Activated CD4-positive, alpha-beta memory T cell treated with anti-CD3 and anti-CD28 coated beads, Interleukin-2, amount 10 ng/mL, durations not matched to agents 7 days and 5 days (primary cell): ENCODE measurements at regions not wholly inside any gene's neighbourhood (a gene's known extent, or its start where the extent isn't known, plus 50 kb on each side); places are given as distances from the start of the nearest gene placed in this dataset.

ENCODE experiments used
- CTCF ChIA-PET: fragments of 350-600 bp; sonication (Branson Sonifier 250); formaldehyde crosslinking; loops from one replicate; lab custom pipeline; 2021; ENCODE audit warnings: antibody characterized with exemption, inconsistent platforms; lab: Charles Lee
- POLR2A ChIA-PET: fragments of 350-600 bp; sonication (Branson Sonifier 250); formaldehyde crosslinking; loops from one replicate; lab custom pipeline; 2021; ENCODE audit warnings: antibody characterized with exemption; lab: Charles Lee
- DNase-seq: peaks from one replicate; pipeline ENCODE4 v3.0.0-alpha.2; 2020
- H3K27ac Mint-ChIP-seq: one replicate; pipeline ENCODE4 v1.8.0; 2021; ENCODE audit warnings: mild to moderate bottlenecking, mixed read lengths
- H3K27me3 Mint-ChIP-seq: one replicate; pipeline ENCODE4 v1.8.0; 2021; ENCODE audit warnings: mixed read lengths
- H3K36me3 Mint-ChIP-seq: one replicate; pipeline ENCODE4 v1.8.0; 2021; ENCODE audit warnings: low read depth, mixed read lengths
- H3K4me1 Mint-ChIP-seq: one replicate; pipeline ENCODE4 v1.8.0; 2021; ENCODE audit warnings: mixed read lengths
- H3K4me3 Mint-ChIP-seq: one replicate; pipeline ENCODE4 v1.8.0; 2021; ENCODE audit warnings: mild to moderate bottlenecking, mixed read lengths
- H3K9me3 Mint-ChIP-seq: one replicate; pipeline ENCODE4 v1.8.0; 2021; ENCODE audit warnings: mixed read lengths

DNA sequence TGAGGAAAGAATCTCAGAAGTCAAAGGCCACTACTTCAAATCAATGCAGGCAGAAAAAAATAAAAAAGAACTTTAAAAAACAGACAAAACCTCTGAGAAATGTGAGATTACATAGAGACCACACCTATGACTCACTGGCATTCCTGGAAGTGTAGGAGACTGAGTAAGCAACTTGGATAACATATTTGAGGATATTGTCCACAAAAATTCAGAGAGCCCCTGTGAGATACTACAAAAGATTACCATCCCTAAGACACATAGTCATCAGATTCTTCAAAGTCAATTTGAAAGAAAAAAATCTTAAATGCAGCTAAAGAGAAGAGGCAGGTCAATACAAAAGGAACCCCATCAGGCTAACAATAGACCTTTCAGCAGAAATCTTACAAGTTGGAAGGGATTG is 887.3 kb downstream of the NTRK3 start:
- Mint-ChIP-seq H3K36me3 (no peaks in the 10 kb centered on the region), H3K9me3 (no peaks in the 10 kb centered on the region), H3K4me1 (no peaks in the 10 kb centered on the region), H3K27me3 (no peaks in the 10 kb centered on the region), H3K4me3 (no peak overlapping the region), H3K27ac (no peak overlapping the region)
- POLR2A ChIA-PET, result no interaction called here
- CTCF ChIA-PET, result no interaction called here
- no peak for DNase-seq

DNA sequence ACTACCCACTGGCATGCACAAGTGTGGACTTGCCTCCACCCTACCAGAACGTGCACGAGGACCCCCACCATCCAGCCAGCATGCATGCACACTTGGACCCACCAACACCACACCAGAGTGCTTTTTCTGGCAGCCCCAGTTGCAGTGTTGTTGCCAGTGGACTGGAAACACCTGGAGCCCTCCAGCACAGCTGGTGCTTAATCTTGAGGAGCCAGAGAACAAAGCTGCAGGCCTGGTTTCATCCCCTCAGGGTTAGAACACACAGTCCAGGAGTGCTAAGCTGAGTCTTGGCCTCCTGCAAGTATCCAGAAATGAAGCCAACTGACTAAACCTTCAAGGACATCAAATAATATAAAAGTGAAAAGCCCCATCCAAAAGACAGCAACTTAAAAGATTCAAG is 888.0 kb downstream of the NTRK3 start:
- no peak for DNase-seq
- Mint-ChIP-seq H3K36me3 (no peaks in the 10 kb centered on the region), H3K27ac (no peak overlapping the region), H3K4me1 (no peaks in the 10 kb centered on the region), H3K9me3 (no peaks in the 10 kb centered on the region), H3K27me3 (no peaks in the 10 kb centered on the region), H3K4me3 (no peak overlapping the region)
- POLR2A ChIA-PET, result no interaction called here
- CTCF ChIA-PET, result no interaction called here

DNA sequence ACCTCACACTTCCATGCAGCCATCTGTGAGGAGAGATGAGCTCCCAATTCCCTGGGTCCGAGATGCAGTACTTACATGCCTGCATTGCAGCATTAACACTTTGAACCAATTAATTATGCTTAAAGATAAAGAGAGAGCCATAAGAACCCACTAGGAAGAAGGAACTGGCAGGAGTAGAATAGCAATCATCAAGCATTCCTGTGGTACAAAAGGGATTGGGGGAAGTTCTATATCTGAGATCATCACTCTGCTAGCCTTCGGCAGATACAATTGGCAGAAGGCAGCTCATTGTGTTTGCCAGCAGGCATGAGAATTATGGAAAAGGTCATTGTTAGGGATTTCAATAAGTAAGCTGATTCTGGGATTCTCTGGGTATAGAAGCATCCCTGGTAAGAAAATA is 891.4 kb downstream of the NTRK3 start:
- H3K4me1 Mint-ChIP-seq, result no peaks in the 10 kb centered on the region
- H3K36me3 Mint-ChIP-seq, result no peaks in the 10 kb centered on the region
- DNase-seq, result no peak
- POLR2A ChIA-PET, result no interaction called here
- H3K27ac Mint-ChIP-seq, result no peak overlapping the region
- no peak overlapping the region for H3K4me3 Mint-ChIP-seq
- H3K27me3 Mint-ChIP-seq, result no peaks in the 10 kb centered on the region
- H3K9me3 Mint-ChIP-seq, result no peaks in the 10 kb centered on the region
- CTCF ChIA-PET, result no interaction called here

DNA sequence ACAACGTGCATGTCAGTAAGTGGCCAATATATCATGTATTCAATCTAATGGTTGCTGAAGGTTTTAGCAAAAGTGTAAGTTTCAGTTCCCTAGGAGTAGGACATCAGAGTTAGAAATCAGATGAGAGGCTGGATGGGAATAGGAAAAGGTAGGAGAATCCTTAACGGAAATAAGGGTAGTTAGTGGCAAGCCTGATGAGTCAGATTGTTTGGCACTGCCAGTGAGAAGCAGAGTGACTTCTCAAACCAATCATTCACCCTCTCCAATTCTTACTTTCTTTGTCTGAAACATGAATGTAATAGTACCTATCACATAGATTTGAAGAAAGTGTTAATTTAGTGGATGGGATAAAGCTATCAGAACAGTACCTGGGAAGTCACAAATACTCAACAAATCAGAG is 894.0 kb downstream of the NTRK3 start:
- ChIA-PET POLR2A (no interaction called here), CTCF (no interaction called here)
- Mint-ChIP-seq H3K4me3 (no peak overlapping the region), H3K9me3 (no peaks in the 10 kb centered on the region), H3K36me3 (no peaks in the 10 kb centered on the region), H3K4me1 (no peaks in the 10 kb centered on the region), H3K27me3 (no peaks in the 10 kb centered on the region), H3K27ac (no peak overlapping the region)
- DNase-seq, result no peak

DNA sequence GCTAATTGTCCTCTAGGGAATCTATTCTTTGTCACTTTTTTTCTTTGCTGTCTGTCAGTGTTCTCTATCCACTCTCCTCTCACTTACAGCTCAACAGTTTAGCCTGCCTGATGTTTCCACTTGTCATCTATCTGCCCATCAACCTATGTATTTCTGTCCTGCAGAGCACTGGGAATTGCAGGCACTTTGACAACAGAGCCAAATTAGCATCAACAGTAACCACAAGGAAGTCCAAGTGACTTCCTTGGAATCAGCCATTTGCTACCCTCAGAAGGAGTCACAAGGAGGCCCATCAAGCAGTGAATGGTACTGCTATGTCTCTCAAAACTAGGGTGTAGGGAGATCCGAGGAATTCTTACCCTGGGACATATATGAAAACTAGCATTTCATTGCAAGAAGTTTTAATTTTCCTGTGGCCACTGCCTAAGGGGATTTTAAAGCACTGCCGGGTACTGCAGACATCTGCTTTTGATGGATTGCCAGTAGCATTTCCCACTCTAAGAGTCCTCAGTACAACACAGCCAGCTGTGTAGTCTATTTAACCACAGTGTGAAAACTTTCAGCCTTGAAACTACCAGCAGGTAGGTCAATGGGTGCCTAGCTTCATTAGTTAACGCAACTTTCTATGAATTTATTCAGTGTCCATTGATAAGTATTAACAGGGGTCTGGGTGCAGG is 898.8 kb downstream of the NTRK3 start:
- no peaks in the 10 kb centered on the region for H3K36me3 Mint-ChIP-seq
- DNase-seq, result no peak
- peaks cover 2% of the 10 kb centered on the region for H3K9me3 Mint-ChIP-seq
- ChIA-PET CTCF (no interaction called here), POLR2A (no interaction called here)
- no peaks in the 10 kb centered on the region for H3K27me3 Mint-ChIP-seq
- no peaks in the 10 kb centered on the region for H3K4me1 Mint-ChIP-seq
- H3K4me3 Mint-ChIP-seq, result no peak overlapping the region
- no peak overlapping the region for H3K27ac Mint-ChIP-seq

DNA sequence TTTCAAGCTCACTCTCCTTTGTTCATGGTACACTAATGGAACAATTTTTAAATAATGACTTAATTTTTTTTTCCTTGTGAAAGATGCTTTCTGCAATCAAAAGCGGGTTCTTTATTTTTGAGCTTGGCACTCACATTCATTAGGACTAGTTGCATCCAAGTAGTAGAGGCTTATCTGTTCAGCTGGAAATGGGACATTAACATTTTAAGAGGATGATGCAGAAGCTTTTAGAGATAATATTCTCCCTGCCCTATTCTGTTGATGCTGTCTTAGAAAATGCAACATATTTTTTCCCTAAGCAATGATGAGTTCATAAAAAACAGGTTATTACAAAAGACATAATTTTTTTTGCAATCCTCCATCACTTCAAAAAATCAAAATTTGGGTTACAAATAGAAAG is 900.6 kb downstream of the NTRK3 start:
- POLR2A ChIA-PET, result no interaction called here
- H3K27ac Mint-ChIP-seq, result no peak overlapping the region
- CTCF ChIA-PET, result no interaction called here
- H3K9me3 Mint-ChIP-seq, result peaks cover 2% of the 10 kb centered on the region
- no peak for DNase-seq
- H3K4me3 Mint-ChIP-seq, result no peak overlapping the region
- H3K4me1 Mint-ChIP-seq, result no peaks in the 10 kb centered on the region
- H3K27me3 Mint-ChIP-seq, result no peaks in the 10 kb centered on the region
- H3K36me3 Mint-ChIP-seq, result no peaks in the 10 kb centered on the region

DNA sequence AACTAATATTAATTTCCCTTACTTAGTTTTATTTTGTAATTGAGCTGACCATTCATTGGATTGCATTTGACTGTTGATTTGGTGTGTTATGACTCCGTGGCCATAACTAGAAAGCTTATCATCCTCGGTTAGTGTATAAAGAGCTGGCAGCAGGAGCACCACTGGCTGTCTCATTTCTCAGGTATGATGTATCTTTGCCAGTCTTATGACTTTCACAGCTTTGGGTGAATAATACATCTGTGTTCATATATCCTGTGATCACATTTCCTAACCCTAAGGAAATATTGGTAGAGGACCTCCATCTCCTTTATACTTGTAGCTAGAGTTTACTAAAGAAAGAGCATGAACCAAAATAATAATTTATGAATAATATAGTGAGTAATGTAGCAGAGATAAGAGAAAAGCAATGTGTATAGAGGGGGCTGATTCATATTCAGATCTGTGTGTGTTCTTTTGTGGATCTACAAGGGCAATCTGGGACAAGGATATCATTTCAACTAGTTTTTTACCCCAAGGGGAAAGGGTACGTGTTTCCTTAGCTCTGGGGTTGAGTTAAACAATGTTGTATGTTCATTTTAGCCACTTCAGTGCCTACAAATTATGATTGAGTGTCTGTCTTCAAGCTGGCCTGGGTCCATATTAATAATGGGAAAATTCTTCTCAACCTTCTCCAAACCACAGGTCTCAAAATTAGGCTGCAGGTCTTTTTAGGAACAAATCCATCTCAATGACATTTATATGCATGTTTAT is 901.7 kb downstream of the NTRK3 start:
- DNase-seq, result no peak
- no peaks in the 10 kb centered on the region for H3K27me3 Mint-ChIP-seq
- no peaks in the 10 kb centered on the region for H3K4me1 Mint-ChIP-seq
- H3K9me3 Mint-ChIP-seq, result peaks cover 2% of the 10 kb centered on the region
- H3K27ac Mint-ChIP-seq, result no peak overlapping the region
- CTCF ChIA-PET, result no interaction called here
- H3K4me3 Mint-ChIP-seq, result no peak overlapping the region
- POLR2A ChIA-PET, result no interaction called here
- H3K36me3 Mint-ChIP-seq, result no peaks in the 10 kb centered on the region

DNA sequence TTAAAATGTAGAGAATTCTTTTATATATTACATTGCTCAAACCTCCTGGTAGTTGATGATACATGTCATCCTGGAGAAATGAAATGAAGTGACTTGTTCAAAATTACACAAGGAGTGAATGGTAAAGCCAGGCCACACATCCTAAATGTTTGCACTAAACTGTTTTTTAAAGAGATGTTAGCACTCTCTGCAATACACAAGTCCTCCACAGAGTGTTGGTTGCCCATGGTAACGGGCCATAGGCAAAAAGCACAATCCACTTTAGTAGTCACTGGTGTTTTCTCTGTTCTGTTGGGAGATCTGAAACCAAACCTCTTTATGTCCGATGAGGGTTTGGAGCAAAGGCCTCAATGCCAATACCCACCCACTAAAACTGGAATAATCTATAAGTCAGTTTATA is 907.4 kb downstream of the NTRK3 start:
- Mint-ChIP-seq H3K9me3 (no peaks in the 10 kb centered on the region), H3K36me3 (no peaks in the 10 kb centered on the region), H3K27ac (no peak overlapping the region)

DNA sequence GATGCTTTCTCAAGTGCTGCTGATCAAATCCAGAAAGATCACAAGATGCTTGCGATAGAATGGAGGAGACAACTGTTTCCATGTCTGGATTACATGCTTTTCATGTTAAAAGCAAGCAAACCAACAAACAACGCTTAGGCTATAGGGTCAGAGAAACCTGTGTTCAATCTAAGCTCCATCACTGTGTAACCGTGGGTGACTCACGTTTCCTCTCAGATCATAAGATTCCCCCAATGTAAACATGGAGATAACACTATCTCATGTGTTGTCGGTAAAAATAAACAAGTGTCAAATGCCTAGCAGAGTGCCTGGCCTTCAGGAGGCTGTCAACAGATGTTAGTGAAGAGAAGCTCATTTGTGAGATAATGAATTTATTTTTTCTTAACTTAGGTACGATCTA is 907.8 kb downstream of the NTRK3 start:
- Mint-ChIP-seq H3K27ac (no peak overlapping the region), H3K27me3 (no peaks in the 10 kb centered on the region), H3K36me3 (no peaks in the 10 kb centered on the region), H3K4me1 (no peaks in the 10 kb centered on the region), H3K9me3 (no peaks in the 10 kb centered on the region), H3K4me3 (no peak overlapping the region)
- DNase-seq, result no peak
- ChIA-PET POLR2A (no interaction called here), CTCF (no interaction called here)

More for the DNA sequence above, 907.4 kb downstream of the NTRK3 start:
- H3K4me1 Mint-ChIP-seq, result no peaks in the 10 kb centered on the region
- ChIA-PET CTCF (no interaction called here), POLR2A (no interaction called here)
- H3K27me3 Mint-ChIP-seq, result no peaks in the 10 kb centered on the region
- no peak for DNase-seq
- no peak overlapping the region for H3K4me3 Mint-ChIP-seq

DNA sequence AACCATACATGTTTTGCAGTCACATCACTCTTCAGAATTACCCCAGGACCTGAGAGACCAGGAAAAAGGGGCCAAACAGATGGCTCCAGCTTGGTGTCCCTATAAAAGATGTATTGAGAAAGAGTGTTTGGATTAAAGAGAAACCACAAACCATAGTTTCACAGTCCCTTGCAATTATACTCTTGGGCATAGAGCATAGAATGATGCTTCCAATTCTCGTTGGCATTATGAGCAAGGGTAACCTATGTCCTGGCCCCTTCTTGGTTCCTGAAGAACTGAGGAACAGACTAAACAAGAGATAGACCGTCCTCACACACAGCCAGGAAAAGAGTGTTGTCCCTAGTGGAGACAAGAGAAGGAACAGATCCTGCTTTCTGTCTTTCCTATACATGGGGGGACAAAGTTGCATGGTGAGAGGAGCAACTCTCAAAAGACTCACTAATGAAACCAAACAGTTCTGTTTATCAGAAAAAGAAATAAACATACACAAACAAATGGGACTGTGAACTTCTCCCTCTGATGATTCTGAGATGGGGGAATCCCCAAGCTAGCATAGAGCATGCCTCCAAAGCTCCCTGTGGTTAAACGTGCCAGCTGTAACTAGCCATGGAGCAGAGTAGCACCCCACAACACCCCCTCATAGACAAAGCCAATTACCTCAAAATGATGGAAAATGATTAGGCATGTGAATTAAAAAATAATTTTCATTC is 908.6 kb downstream of the NTRK3 start:
- no peak for DNase-seq
- H3K4me1 Mint-ChIP-seq, result no peaks in the 10 kb centered on the region
- no peaks in the 10 kb centered on the region for H3K27me3 Mint-ChIP-seq
- H3K27ac Mint-ChIP-seq, result no peak overlapping the region
- no peaks in the 10 kb centered on the region for H3K36me3 Mint-ChIP-seq
- H3K9me3 Mint-ChIP-seq, result no peaks in the 10 kb centered on the region
- POLR2A ChIA-PET, result no interaction called here
- CTCF ChIA-PET, result no interaction called here
- no peak overlapping the region for H3K4me3 Mint-ChIP-seq

DNA sequence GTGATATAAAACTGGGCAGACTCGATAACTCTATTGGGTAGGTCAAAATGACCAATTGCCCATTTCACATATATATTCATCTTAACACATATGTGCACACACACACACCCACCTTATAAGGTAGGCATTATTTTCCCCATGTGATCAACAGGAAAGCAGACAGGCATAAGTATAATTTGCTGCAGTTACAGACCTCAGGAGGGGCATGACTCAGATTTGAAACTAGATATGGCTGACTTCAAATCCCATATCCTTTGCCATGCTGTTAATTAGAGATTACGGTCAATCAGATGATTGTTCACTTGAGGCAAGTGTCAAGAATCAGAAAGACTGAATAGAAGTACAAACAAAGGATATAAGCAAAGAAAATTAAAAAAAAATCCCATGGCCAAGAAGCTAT is 910.6 kb downstream of the NTRK3 start:
- DNase-seq, result no peak
- H3K9me3 Mint-ChIP-seq, result peaks cover 2% of the 10 kb centered on the region
- CTCF ChIA-PET, result no interaction called here
- H3K27me3 Mint-ChIP-seq, result no peaks in the 10 kb centered on the region
- POLR2A ChIA-PET, result no interaction called here
- H3K4me1 Mint-ChIP-seq, result no peaks in the 10 kb centered on the region
- no peak overlapping the region for H3K27ac Mint-ChIP-seq
- no peak overlapping the region for H3K4me3 Mint-ChIP-seq
- H3K36me3 Mint-ChIP-seq, result no peaks in the 10 kb centered on the region

DNA sequence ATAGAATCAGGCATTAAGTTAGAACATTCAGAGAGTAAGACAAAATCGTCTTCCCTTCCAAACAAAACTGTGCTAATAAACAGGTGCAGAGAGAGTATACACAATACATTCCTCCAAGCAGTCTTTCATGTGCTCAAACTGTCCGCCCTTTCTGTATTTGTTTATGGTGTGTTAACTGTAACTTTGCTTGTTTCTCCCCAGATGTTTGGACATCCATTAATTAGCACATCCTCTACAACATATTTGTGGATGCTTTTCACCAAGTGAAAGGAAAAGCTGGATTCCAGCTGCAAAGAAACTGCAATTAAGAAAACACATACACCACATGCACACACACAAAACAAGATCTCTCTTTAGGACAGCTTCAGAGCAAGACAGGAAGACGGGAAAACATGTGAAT is 912.6 kb downstream of the NTRK3 start:
- Mint-ChIP-seq H3K4me1 (no peaks in the 10 kb centered on the region), H3K9me3 (peaks cover 2% of the 10 kb centered on the region), H3K4me3 (no peak overlapping the region), H3K27ac (no peak overlapping the region), H3K36me3 (no peaks in the 10 kb centered on the region), H3K27me3 (no peaks in the 10 kb centered on the region)
- DNase-seq, result no peak
- POLR2A ChIA-PET, result no interaction called here
- CTCF ChIA-PET, result no interaction called here

DNA sequence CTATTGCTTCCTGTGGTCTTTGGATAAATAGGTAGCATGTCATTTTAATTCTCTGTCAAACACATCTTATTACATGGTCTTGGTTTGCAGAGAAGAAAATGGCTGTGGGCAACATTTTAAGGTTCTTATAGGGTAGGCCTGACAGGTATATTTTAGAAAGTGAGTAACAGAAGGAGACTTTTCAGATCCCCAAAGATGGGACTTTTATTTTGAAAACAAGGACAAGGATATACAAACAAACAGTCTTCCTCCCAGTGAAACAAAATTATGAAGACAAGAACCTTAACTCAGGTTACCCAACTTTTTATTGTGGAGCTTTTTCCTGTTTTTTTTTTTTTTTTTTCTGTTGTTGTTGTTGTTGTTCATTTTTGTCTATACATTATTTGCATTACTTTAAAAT is 916.2 kb downstream of the NTRK3 start:
- POLR2A ChIA-PET, result no interaction called here
- Mint-ChIP-seq H3K4me1 (no peaks in the 10 kb centered on the region), H3K27ac (no peak overlapping the region), H3K27me3 (no peaks in the 10 kb centered on the region), H3K9me3 (peaks cover 2% of the 10 kb centered on the region), H3K36me3 (no peaks in the 10 kb centered on the region), H3K4me3 (no peak overlapping the region)
- DNase-seq, result no peak
- CTCF ChIA-PET, result no interaction called here

DNA sequence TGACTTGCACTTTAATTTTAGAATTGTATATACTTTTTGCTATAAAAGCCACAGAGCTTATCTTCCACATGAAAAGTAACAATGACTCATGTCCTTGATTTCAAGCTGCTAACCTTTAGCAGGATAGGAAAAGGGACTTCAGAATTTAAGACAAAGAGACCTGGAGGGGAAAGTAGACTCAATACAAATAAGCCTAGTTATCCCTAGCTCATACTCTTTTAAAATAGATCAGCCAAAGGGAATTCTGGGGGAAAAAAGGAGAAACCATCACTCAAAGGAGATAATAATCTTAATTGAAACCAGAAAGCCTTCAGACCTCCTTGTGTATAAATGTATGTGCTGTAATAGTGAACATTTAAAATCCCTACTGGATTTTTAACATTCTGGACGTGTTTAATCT is 930.3 kb downstream of the NTRK3 start:
- POLR2A ChIA-PET, result no interaction called here
- no peak overlapping the region for H3K27ac Mint-ChIP-seq
- no peaks in the 10 kb centered on the region for H3K9me3 Mint-ChIP-seq

More for the DNA sequence above, 930.3 kb downstream of the NTRK3 start:
- no peak for DNase-seq
- H3K36me3 Mint-ChIP-seq, result no peaks in the 10 kb centered on the region
- H3K4me1 Mint-ChIP-seq, result no peaks in the 10 kb centered on the region
- no peak overlapping the region for H3K4me3 Mint-ChIP-seq
- CTCF ChIA-PET, result no interaction called here
- no peaks in the 10 kb centered on the region for H3K27me3 Mint-ChIP-seq
